Smooth muscle cell (in vitro differentiated cells): ENCODE measurements at regions not wholly inside any gene's neighbourhood (a gene's known extent, or its start where the extent isn't known, plus 50 kb on each side); places are given as distances from the start of the nearest gene placed in this dataset.

Experiments used
- DNase-seq: peaks from one replicate; lab custom pipeline; 2025; ENCODE audit not compliant: unreplicated experiment; lab: John Stamatoyannopoulos, UW
- H2AFZ ChIP-seq: fragments of 200-600 bp; sonication (generic); 2 replicates; pipeline ENCODE4 v1.6.0; 2016; ENCODE audit warnings: antibody characterized with exemption, low read depth, mild to moderate bottlenecking
- H3F3A ChIP-seq: fragments of 200-600 bp; sonication (generic); 2 replicates; pipeline ENCODE4 v1.6.0; 2017; ENCODE audit warnings: antibody characterized with exemption, low read depth
- H3K27ac ChIP-seq: fragments of 200-600 bp; sonication (generic); 2 replicates; pipeline ENCODE4 v1.5.1; 2016; ENCODE audit warnings: low read depth, mild to moderate bottlenecking
- H3K27me3 ChIP-seq: fragments of 200-600 bp; sonication (generic); 2 replicates; pipeline ENCODE4 v1.6.1; 2016; ENCODE audit warnings: low read depth, mild to moderate bottlenecking
- H3K36me3 ChIP-seq: fragments of 200-600 bp; sonication (generic); 2 replicates; pipeline ENCODE4 v1.5.1; 2016; ENCODE audit warnings: low read depth
- H3K4me1 ChIP-seq: fragments of 200-600 bp; sonication (generic); 2 replicates; pipeline ENCODE4 v1.5.1; 2016; ENCODE audit warnings: low read depth
- H3K4me2 ChIP-seq: fragments of 200-600 bp; sonication (generic); 2 replicates; pipeline ENCODE4 v1.6.0; 2016; ENCODE audit warnings: mild to moderate bottlenecking
- H3K4me3 ChIP-seq: fragments of 200-600 bp; sonication (generic); 2 replicates; pipeline ENCODE4 v1.5.1; 2016; ENCODE audit warnings: mild to moderate bottlenecking
- H3K79me2 ChIP-seq: fragments of 200-600 bp; sonication (generic); 2 replicates; pipeline ENCODE4 v1.6.0; 2016; ENCODE audit warnings: low read depth, mild to moderate bottlenecking
- H3K9ac ChIP-seq: fragments of 200-600 bp; sonication (generic); 2 replicates; pipeline ENCODE4 v1.6.0; 2016; ENCODE audit warnings: low read depth
- H3K9me3 ChIP-seq: fragments of 200-600 bp; sonication (generic); replicated peaks from 2 replicates; pipeline ENCODE4 v1.5.1; 2016; ENCODE audit warnings: low read depth
- H4K20me1 ChIP-seq: fragments of 200-600 bp; sonication (generic); 2 replicates; pipeline ENCODE4 v1.6.0; 2016; ENCODE audit warnings: low read depth
- CTCF ChIP-seq: fragments of 200-600 bp; sonication (generic); IDR thresholded peaks from 2 replicates; pipeline ENCODE4 v1.5.1; 2017; ENCODE audit warnings: borderline replicate concordance, mild to moderate bottlenecking, antibody characterized with exemption; ENCODE audit not compliant: insufficient read depth, poor library complexity, severe bottlenecking
- WGBS: methylation state at CpG from one replicate; pipeline ENCODE4 v1.1.7; 2016; ENCODE audit warnings: low lambda C conversion rate; 5-methylcytosine and 5-hydroxymethylcytosine counted together

GRCh38 chr13:84131249-84131648, 249.0 kb upstream of the SLITRK1 start:
- Histone ChIP-seq H3K27me3 (no peaks in the 10 kb centered on the region), H3K79me2 (no peaks in the 10 kb centered on the region), H3K4me1 (no peaks in the 10 kb centered on the region), H3F3A (no peaks in the 10 kb centered on the region), H3K4me2 (no peak overlapping the region), H3K27ac (no peak overlapping the region), H3K9me3 (no peaks in the 10 kb centered on the region), H4K20me1 (no peaks in the 10 kb centered on the region), H2AFZ (no peak overlapping the region), H3K36me3 (no peaks in the 10 kb centered on the region), H3K9ac (no peak overlapping the region), H3K4me3 (no peak overlapping the region)
- DNase-seq, result no peak
- WGBS, result 93% methylated on average over 7 of the region's 7 CpGs
- no peak for TF ChIP-seq CTCF

- WGBS, result 78% methylated on average over 1 of the region's 1 CpG
- Histone ChIP-seq H3K9ac (no peak overlapping the region), H4K20me1 (no peaks in the 10 kb centered on the region), H3F3A (no peaks in the 10 kb centered on the region), H3K36me3 (no peaks in the 10 kb centered on the region), H3K27ac (no peak overlapping the region), H3K79me2 (no peaks in the 10 kb centered on the region), H3K4me2 (no peak overlapping the region), H2AFZ (no peak overlapping the region), H3K4me3 (no peak overlapping the region), H3K27me3 (no peaks in the 10 kb centered on the region), H3K4me1 (no peaks in the 10 kb centered on the region), H3K9me3 (no peaks in the 10 kb centered on the region)
- TF ChIP-seq CTCF, result no peak
- DNase-seq, result no peak
Measured at GRCh38 chr13:84130495-84131114, 248.3 kb upstream of the SLITRK1 start.

GRCh38 chr13:84129966-84130365, 247.7 kb upstream of the SLITRK1 start:
- 89% methylated on average over 2 of the region's 2 CpGs for WGBS
- no peaks in the 10 kb centered on the region for H3K36me3 ChIP-seq

More at GRCh38 chr13:84129966-84130365, 247.7 kb upstream of the SLITRK1 start:
- H3K4me1 ChIP-seq, result no peaks in the 10 kb centered on the region
- no peaks in the 10 kb centered on the region for H3K9me3 ChIP-seq
- no peaks in the 10 kb centered on the region for H4K20me1 ChIP-seq
- no peaks in the 10 kb centered on the region for H3F3A ChIP-seq
- no peak overlapping the region for H3K9ac ChIP-seq
- H3K27me3 ChIP-seq, result no peaks in the 10 kb centered on the region
- no peak overlapping the region for H3K4me2 ChIP-seq
- no peak for TF ChIP-seq CTCF
- H3K27ac ChIP-seq, result no peak overlapping the region
- no peaks in the 10 kb centered on the region for H3K79me2 ChIP-seq
- no peak overlapping the region for H2AFZ ChIP-seq
- H3K4me3 ChIP-seq, result no peak overlapping the region
- no peak for DNase-seq
